B cell (primary cell): ENCODE measurements at regions not wholly inside any gene's neighbourhood (a gene's known extent, or its start where the extent isn't known, plus 50 kb on each side); places are given as distances from the start of the nearest gene placed in this dataset.

Experiments
- ATAC-seq: fragments of 200-7000 bp; cut with Tn5 transposase; one replicate; pipeline ENCODE4 v1.10.0; 2021; ENCODE audit warnings: low read depth, mild to moderate bottlenecking, moderate number of reproducible peaks, moderate library complexity
- CTCF ChIA-PET: fragments of 350-600 bp; sonication (Branson Sonifier 250); formaldehyde crosslinking; loops from one replicate; lab custom pipeline; 2021; ENCODE audit warnings: antibody characterized with exemption, inconsistent platforms; lab: Charles Lee
- POLR2A ChIA-PET: fragments of 350-600 bp; sonication (Branson Sonifier 250); formaldehyde crosslinking; loops from one replicate; lab custom pipeline; 2021; ENCODE audit warnings: antibody characterized with exemption; lab: Charles Lee
- DNase-seq: peaks from one replicate; pipeline ENCODE4 v3.0.0; 2013
- H2AFZ ChIP-seq: 2 replicates; pipeline ENCODE4 v1.6.1; 2012; ENCODE audit warnings: mild to moderate bottlenecking, low read depth, low read length; ENCODE audit not compliant: insufficient read depth, poor library complexity, severe bottlenecking
- H3K27ac ChIP-seq, 2 donors: 1 replicate in 1 of 2; 2 replicates in 1 of 2; pipeline ENCODE4 v1.5.1; 2012 to 2013; ENCODE audit warnings: low read length in 2 of 2, mild to moderate bottlenecking in 2 of 2, moderate library complexity in 1 of 2
- H3K27me3 ChIP-seq, 4 experiments: fragments of 200-600 bp in 1 of 4; sonication (generic) in 1 of 4; replicated peaks in 1 of 4; 1 replicate in 2 of 4; 2 replicates in 2 of 4; pipeline versions ENCODE4 v1.6.1 to v1.7.0; 2013 to 2016; ENCODE audit warnings: low read length in 3 of 4, mild to moderate bottlenecking in 2 of 4, mixed read lengths in 1 of 4, moderate library complexity in 1 of 4; ENCODE audit not compliant: insufficient read depth in 4 of 4, control insufficient read depth in 3 of 4; ENCODE audit errors: control extremely low read depth in 1 of 4
- H3K36me3 ChIP-seq, 2 experiments: replicated peaks in 1 of 2; 1 replicate in 1 of 2; 2 replicates in 1 of 2; pipeline versions ENCODE4 v1.6.1 to v1.7.1; 2013; ENCODE audit warnings: low read length in 1 of 2; ENCODE audit not compliant: insufficient read depth in 2 of 2, control insufficient read depth in 1 of 2; ENCODE audit errors: control extremely low read depth in 1 of 2, extremely low read depth in 1 of 2
- H3K4me1 ChIP-seq, 2 donors: fragments of 200-600 bp in 1 of 2; sonication (generic) in 1 of 2; 1 replicate in 1 of 2; 2 replicates in 1 of 2; pipeline versions ENCODE4 v1.5.1 to v1.6.1; 2013 to 2017; ENCODE audit warnings: low read length in 2 of 2; ENCODE audit not compliant: control insufficient read depth in 2 of 2, insufficient read depth in 2 of 2
- H3K4me2 ChIP-seq: replicated peaks from 2 replicates; pipeline ENCODE3; 2012; ENCODE audit warnings: mild to moderate bottlenecking, low read depth, low read length; ENCODE audit not compliant: poor library complexity, severe bottlenecking
- H3K4me3 ChIP-seq, 5 experiments: fragments of 200-600 bp in 1 of 5; sonication (generic) in 1 of 5; 1 replicate in 3 of 5; 2 replicates in 2 of 5; pipeline versions ENCODE4 v1.5.1 to v1.7.0; 2011 to 2016; ENCODE audit warnings: low read length in 4 of 5, mild to moderate bottlenecking in 4 of 5, low read depth in 2 of 5, control low read depth in 1 of 5, moderate library complexity in 1 of 5; ENCODE audit not compliant: insufficient read depth in 1 of 5; ENCODE audit errors: control extremely low read depth in 1 of 5, extremely low read depth in 1 of 5
- H3K79me2 ChIP-seq: fragments of 200-600 bp; sonication (generic); one replicate; pipeline ENCODE4 v1.6.0; 2016; ENCODE audit warnings: low read length; ENCODE audit not compliant: control insufficient read depth, insufficient read depth
- H3K9ac ChIP-seq: fragments of 200-600 bp; sonication (generic); 2 replicates; pipeline ENCODE4 v1.6.1; 2017; ENCODE audit warnings: mild to moderate bottlenecking, low read length, moderate library complexity
- H3K9me3 ChIP-seq, 3 donors: one replicate each; pipeline versions ENCODE4 v1.6.1 to v1.7.1; 2013; ENCODE audit warnings: low read length in 2 of 3; ENCODE audit not compliant: control insufficient read depth in 2 of 3, insufficient read depth in 1 of 3; ENCODE audit errors: control extremely low read depth in 1 of 3
- H4K20me1 ChIP-seq: 2 replicates; pipeline ENCODE4 v1.6.0; 2012; ENCODE audit warnings: mild to moderate bottlenecking, low read length; ENCODE audit not compliant: insufficient read depth, control insufficient read depth, poor library complexity, severe bottlenecking
- H3K27ac Mint-ChIP-seq: one replicate; pipeline ENCODE4 v1.8.0; 2021; ENCODE audit warnings: mixed read lengths
- H3K27me3 Mint-ChIP-seq: one replicate; pipeline ENCODE4 v1.8.0; 2021; ENCODE audit warnings: mixed read lengths
- H3K4me1 Mint-ChIP-seq: one replicate; pipeline ENCODE4 v1.8.0; 2021; ENCODE audit warnings: mixed read lengths
- H3K4me3 Mint-ChIP-seq: one replicate; pipeline ENCODE4 v1.8.0; 2021; ENCODE audit warnings: mixed read lengths
- H3K9me3 Mint-ChIP-seq: one replicate; pipeline ENCODE4 v1.8.0; 2022; ENCODE audit warnings: mixed read lengths; ENCODE audit not compliant: insufficient read depth
- EZH2 ChIP-seq: IDR thresholded peaks from 2 replicates; pipeline ENCODE4 v1.6.1; 2012; ENCODE audit warnings: borderline replicate concordance, low read depth, mild to moderate bottlenecking, moderate library complexity, low read length; ENCODE audit not compliant: insufficient read depth, poor library complexity, severe bottlenecking
- WGBS: methylation state at CpG from one replicate; pipeline ENCODE4 v1.1.5; 2013; ENCODE audit warnings: missing lambda C conversion rate; ENCODE audit not compliant: insufficient coverage; 5-methylcytosine and 5-hydroxymethylcytosine counted together
- intact Hi-C: fragments of 100-400 bp; cut with micrococcal nuclease; formaldehyde crosslinking; loops from one replicate; pipeline ENCODE4 v1.10.0; 2022
- TF ChIP-seq, protein P1 (sequence below): fragments of 200-600 bp; IDR thresholded peaks from one replicate; pipeline ENCODE4 v1.8.0; 2022; ENCODE audit warnings: antibody characterized with exemption, mild to moderate bottlenecking

DNA sequence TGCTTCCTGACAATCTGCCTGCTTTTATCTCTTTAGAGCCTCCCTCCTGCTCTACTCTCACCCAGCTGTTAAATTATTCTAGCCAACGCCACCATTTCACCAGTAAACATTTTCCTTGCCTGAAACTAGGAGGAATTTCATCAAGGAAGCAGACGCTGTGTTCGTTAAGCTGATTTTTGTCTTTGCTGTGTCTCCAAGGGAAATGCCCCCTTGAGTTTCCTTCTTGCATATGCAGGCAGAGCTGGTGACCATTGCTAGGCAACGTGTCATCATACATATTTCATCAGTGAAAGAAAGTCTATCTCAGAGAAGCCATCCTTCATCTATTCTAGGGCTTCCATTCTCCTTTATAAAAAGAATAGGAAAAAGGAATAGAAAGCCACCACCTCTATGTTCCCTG, 87.0 kb upstream of the ST8SIA2 start:
- Histone ChIP-seq H3K4me3 (no peak overlapping the region), H3K9ac (no peak overlapping the region), H3K4me1 (no peaks in the 10 kb centered on the region), H4K20me1 (no peaks in the 10 kb centered on the region), H3K27ac (no peak overlapping the region), H3K9me3 (no peaks in the 10 kb centered on the region), H3K36me3 (no peaks in the 10 kb centered on the region), H3K4me2 (no peak overlapping the region), H3K27me3 (peaks cover 0 to 3% (median 0%) of the 10 kb centered on the region in 4 experiments), H2AFZ (no peak overlapping the region), H3K79me2 (no peaks in the 10 kb centered on the region)
- WGBS = 66% methylated on average over 3 of the region's 4 CpGs
- H3K4me3 Mint-ChIP-seq = no peak overlapping the region
- TF ChIP-seq, protein P1, sequence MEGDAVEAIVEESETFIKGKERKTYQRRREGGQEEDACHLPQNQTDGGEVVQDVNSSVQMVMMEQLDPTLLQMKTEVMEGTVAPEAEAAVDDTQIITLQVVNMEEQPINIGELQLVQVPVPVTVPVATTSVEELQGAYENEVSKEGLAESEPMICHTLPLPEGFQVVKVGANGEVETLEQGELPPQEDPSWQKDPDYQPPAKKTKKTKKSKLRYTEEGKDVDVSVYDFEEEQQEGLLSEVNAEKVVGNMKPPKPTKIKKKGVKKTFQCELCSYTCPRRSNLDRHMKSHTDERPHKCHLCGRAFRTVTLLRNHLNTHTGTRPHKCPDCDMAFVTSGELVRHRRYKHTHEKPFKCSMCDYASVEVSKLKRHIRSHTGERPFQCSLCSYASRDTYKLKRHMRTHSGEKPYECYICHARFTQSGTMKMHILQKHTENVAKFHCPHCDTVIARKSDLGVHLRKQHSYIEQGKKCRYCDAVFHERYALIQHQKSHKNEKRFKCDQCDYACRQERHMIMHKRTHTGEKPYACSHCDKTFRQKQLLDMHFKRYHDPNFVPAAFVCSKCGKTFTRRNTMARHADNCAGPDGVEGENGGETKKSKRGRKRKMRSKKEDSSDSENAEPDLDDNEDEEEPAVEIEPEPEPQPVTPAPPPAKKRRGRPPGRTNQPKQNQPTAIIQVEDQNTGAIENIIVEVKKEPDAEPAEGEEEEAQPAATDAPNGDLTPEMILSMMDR = no peak
- no peak for TF ChIP-seq EZH2
- POLR2A ChIA-PET = no interaction called here
- H3K27ac Mint-ChIP-seq = no peak overlapping the region
- H3K27me3 Mint-ChIP-seq = peaks cover 12% of the 10 kb centered on the region
- CTCF ChIA-PET = no interaction called here
- DNase-seq (no peak), ATAC-seq (no peak)
- H3K9me3 Mint-ChIP-seq = no peaks in the 10 kb centered on the region
- intact Hi-C loops = no loop called here
- H3K4me1 Mint-ChIP-seq = peaks cover 4% of the 10 kb centered on the region

DNA sequence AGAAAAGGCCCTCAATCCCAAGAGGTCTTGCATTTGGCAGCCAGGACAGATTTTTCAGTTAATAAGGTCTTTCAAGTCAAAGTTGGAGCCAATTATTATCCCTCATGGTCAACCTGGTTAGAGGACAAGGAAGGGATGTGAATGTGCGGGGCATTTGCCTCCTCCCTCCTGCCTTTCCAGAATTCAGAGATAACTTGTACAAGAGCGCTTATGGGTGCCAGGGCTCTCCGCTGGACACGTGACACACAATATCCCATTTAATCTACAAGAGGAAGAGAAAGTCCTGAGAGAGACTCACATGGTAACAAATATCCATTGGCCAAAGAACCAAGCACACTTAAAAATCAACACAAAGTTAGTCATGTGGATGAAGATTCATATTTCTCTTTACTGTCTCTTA, 78.5 kb upstream of the ST8SIA2 start:
- no peaks in the 10 kb centered on the region for H3K4me1 ChIP-seq
- no peaks in the 10 kb centered on the region for H3K36me3 ChIP-seq
- H3K4me3 ChIP-seq = no peak overlapping the region
- no CpG with 5 or more reads among the region's 4 CpGs for WGBS
- Mint-ChIP-seq H3K4me3 (no peak overlapping the region), H3K27me3 (peaks cover 8% of the 10 kb centered on the region), H3K27ac (no peak overlapping the region), H3K4me1 (no peaks in the 10 kb centered on the region), H3K9me3 (no peaks in the 10 kb centered on the region)
- TF ChIP-seq, protein P1 = no peak
- no peak for TF ChIP-seq EZH2
- ATAC-seq (no peak), DNase-seq (no peak)
- H3K79me2 ChIP-seq = no peaks in the 10 kb centered on the region
- H2AFZ ChIP-seq = no peak overlapping the region
- H3K4me2 ChIP-seq = no peak overlapping the region
- intact Hi-C loops = no loop called here
- peaks cover 0 to 4% (median 0%) of the 10 kb centered on the region in 4 experiments for H3K27me3 ChIP-seq
- CTCF ChIA-PET = no interaction called here
- POLR2A ChIA-PET = no interaction called here
- no peaks in the 10 kb centered on the region for H4K20me1 ChIP-seq
- H3K9ac ChIP-seq = no peak overlapping the region
- H3K27ac ChIP-seq = no peak overlapping the region
- no peaks in the 10 kb centered on the region for H3K9me3 ChIP-seq
